Vagina (tissue), 2 donors: ENCODE measurements at regions not wholly inside any gene's neighbourhood (a gene's known extent, or its start where the extent isn't known, plus 50 kb on each side); places are given as distances from the start of the nearest gene placed in this dataset.

Source experiments
- CTCF ChIP-seq, 3 experiments: fragments of 450-650 bp in 2 of 3; fragments of 200-600 bp in 1 of 3; sonication (generic) in 1 of 3; IDR thresholded peaks; one replicate each; pipeline ENCODE4 v1.5.1; 2017 to 2019; ENCODE audit warnings: antibody characterized with exemption in 3 of 3, mild to moderate bottlenecking in 2 of 3, moderate library complexity in 2 of 3
- POLR2A ChIP-seq, 2 donors: fragments of 450-650 bp; IDR thresholded peaks; one replicate each; pipeline ENCODE4 v1.6.1; 2017; ENCODE audit warnings: antibody characterized with exemption in 2 of 2, mild to moderate bottlenecking in 2 of 2, moderate library complexity in 2 of 2
- POLR2AphosphoS5 ChIP-seq, 2 donors: sonication (generic); formaldehyde crosslinking; IDR thresholded peaks; one replicate each; pipeline ENCODE4 v1.9.0; 2017; ENCODE audit warnings: antibody characterized with exemption in 2 of 2, mild to moderate bottlenecking in 2 of 2, low read depth in 1 of 2; ENCODE audit not compliant: insufficient read depth in 1 of 2

- TF ChIP-seq CTCF (IDR thresholded peaks at IDR 0.05) (no peak), POLR2A (IDR thresholded peaks at IDR 0.05) (no peak), POLR2AphosphoS5 (IDR thresholded peaks at IDR 0.05; ENCODE audit: insufficient read depth in 1 of 2, low read depth in 1 of 2) (no peak)
Observed at GRCh38 chr1:14108356-14109275, 408.6 kb downstream of the PRDM2 start.
